ENCODE measurements at regions not wholly inside any gene's neighbourhood (a gene's known extent, or its start where the extent isn't known, plus 50 kb on each side); places are given as distances from the start of the nearest gene placed in this dataset.
A peak's percentile ranks its signal among the peaks of the same experiment; 100 is the strongest.
"Not testable (repeated sequence)": the region's sequence is repeated elsewhere in the genome, so short reads cannot be mapped to it uniquely, and the experiment has no call there.

DNA sequence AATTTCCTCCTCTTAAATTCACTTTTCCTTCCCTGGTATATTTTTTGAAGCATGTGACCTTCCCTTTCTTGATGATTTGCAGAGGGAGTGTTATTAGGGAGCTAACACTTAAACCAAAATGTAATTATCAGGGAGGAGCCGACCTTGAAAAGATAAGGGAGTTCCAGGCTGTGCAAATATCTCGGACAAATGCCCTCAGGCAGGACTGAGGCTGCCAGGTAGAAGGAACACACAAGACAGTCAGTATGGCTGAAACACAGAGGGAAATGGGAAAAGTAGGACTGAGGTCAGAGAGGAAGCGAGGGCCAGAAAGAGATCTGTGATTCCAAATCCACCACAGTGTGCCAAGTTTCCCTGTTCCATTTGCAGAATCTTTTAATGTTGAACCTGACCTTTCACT, 221.0 kb downstream of the CNTN3 start:
- DNase-seq = no peak
- no peak for TF ChIP-seq CTCF (IDR thresholded peaks at IDR 0.05)
- H3K4me3 ChIP-seq = no peak overlapping the region
- H3K36me3 ChIP-seq = no peaks in the 10 kb centered on the region
- H3K4me1 ChIP-seq = no peaks in the 10 kb centered on the region
- no peaks in the 10 kb centered on the region for H3K27me3 ChIP-seq
- H3K9me3 ChIP-seq = no peaks in the 10 kb centered on the region
- no peak overlapping the region for H3K27ac ChIP-seq
- intact Hi-C loops (cut with DNase I) = no loop called here
- no peak overlapping the region for H3K9ac ChIP-seq (ENCODE audit: low read depth in 2 of 2, low read length in 2 of 2)

GRCh38 chr3:74390121-74390877, 224.2 kb downstream of the CNTN3 start:
- no peaks in the 10 kb centered on the region for H3K9me3 ChIP-seq
- H3K4me3 ChIP-seq = no peak overlapping the region
- H3K4me1 ChIP-seq = no peaks in the 10 kb centered on the region
- no peaks in the 10 kb centered on the region for H3K36me3 ChIP-seq
- TF ChIP-seq CTCF (IDR thresholded peaks at IDR 0.05) = no peak
- no peak overlapping the region for H3K9ac ChIP-seq (ENCODE audit: low read depth in 2 of 2, low read length in 2 of 2)
- intact Hi-C loops (cut with DNase I) = no loop called here
- H3K27ac ChIP-seq = no peak overlapping the region
- no peaks in the 10 kb centered on the region for H3K27me3 ChIP-seq
- DNase-seq = no peak

GRCh38 chr3:74387111-74387735, 227.2 kb downstream of the CNTN3 start:
- no peaks in the 10 kb centered on the region for H3K36me3 ChIP-seq
- no peaks in the 10 kb centered on the region for H3K27me3 ChIP-seq
- TF ChIP-seq CTCF (IDR thresholded peaks at IDR 0.05) = no peak
- no peaks in the 10 kb centered on the region for H3K9me3 ChIP-seq
- H3K4me1 ChIP-seq = no peaks in the 10 kb centered on the region
- no peak overlapping the region for H3K9ac ChIP-seq (ENCODE audit: low read depth in 2 of 2, low read length in 2 of 2)
- H3K4me3 ChIP-seq = no peak overlapping the region
- DNase-seq = no peak
- intact Hi-C loops (cut with DNase I) = no loop called here
- H3K27ac ChIP-seq = no peak overlapping the region

DNA sequence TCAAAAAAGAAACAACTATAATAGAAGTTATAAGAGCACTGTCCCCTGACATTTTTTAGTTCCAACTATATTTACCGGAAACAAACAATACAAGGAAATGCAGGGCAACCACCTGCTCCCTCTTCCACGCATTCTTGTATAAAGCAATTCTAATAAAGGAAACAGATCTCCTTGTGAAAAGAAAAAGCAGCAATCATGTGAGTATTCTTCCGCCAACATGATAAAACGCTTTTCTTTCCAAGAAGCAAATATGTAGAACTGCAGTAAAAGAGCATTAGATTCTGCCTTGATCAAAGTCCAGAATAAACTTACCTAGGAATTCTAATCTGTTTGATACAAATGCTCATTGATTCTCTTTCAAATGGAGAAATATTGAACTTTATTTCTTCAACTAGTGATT, 230.3 kb downstream of the CNTN3 start:
- TF ChIP-seq CTCF (IDR thresholded peaks at IDR 0.05) = no peak
- no peaks in the 10 kb centered on the region for H3K36me3 ChIP-seq
- no peak overlapping the region for H3K4me3 ChIP-seq
- no peaks in the 10 kb centered on the region for H3K4me1 ChIP-seq
- peak overlapping the region; percentile 14 for H3K27ac ChIP-seq
- no peak for DNase-seq
- H3K9me3 ChIP-seq = no peaks in the 10 kb centered on the region
- no peaks in the 10 kb centered on the region for H3K27me3 ChIP-seq
- no peak overlapping the region for H3K9ac ChIP-seq (ENCODE audit: low read depth in 2 of 2, low read length in 2 of 2)
- intact Hi-C loops (cut with DNase I) = no loop called here

GRCh38 chr3:74377669-74378068, 236.8 kb downstream of the CNTN3 start:
- no peak for TF ChIP-seq CTCF (IDR thresholded peaks at IDR 0.05)
- no peak overlapping the region for H3K27ac ChIP-seq
- no peak overlapping the region for H3K9ac ChIP-seq (ENCODE audit: low read depth in 2 of 2, low read length in 2 of 2)
- no peaks in the 10 kb centered on the region for H3K36me3 ChIP-seq
- H3K4me1 ChIP-seq = no peaks in the 10 kb centered on the region
- H3K4me3 ChIP-seq = no peak overlapping the region
- H3K9me3 ChIP-seq = no peaks in the 10 kb centered on the region
- no peaks in the 10 kb centered on the region for H3K27me3 ChIP-seq
- no peak for DNase-seq
- intact Hi-C loops (cut with DNase I) = no loop called here

- H3K9me3 ChIP-seq; H3K4me3 ChIP-seq; H3K27me3 ChIP-seq; intact Hi-C loops (cut with DNase I); H3K36me3 ChIP-seq; H3K4me1 ChIP-seq; H3K9ac ChIP-seq (ENCODE audit: low read depth in 2 of 2, low read length in 2 of 2): not testable (repeated sequence)
- peak overlapping the region; percentile 2 for H3K27ac ChIP-seq
- peak; percentile 21 for DNase-seq
Measured at GRCh38 chr3:74376323-74376722, 238.1 kb downstream of the CNTN3 start.
